KMS-11 (cell line): ENCODE measurements at regions not wholly inside any gene's neighbourhood (a gene's known extent, or its start where the extent isn't known, plus 50 kb on each side); places are given as distances from the start of the nearest gene placed in this dataset.

ENCODE experiments used
- H2AFZ ChIP-seq: fragments of 200-600 bp; sonication (generic); 2 replicates; pipeline ENCODE4 v1.6.1; 2016; ENCODE audit warnings: antibody characterized with exemption, mixed run types, low read depth
- H3K27ac ChIP-seq: fragments of 200-600 bp; sonication (generic); 2 replicates; pipeline ENCODE4 v1.6.1; 2016; ENCODE audit warnings: mild to moderate bottlenecking, mixed run types
- H3K27me3 ChIP-seq: fragments of 200-600 bp; sonication (generic); 2 replicates; pipeline ENCODE4 v1.6.1; 2017; ENCODE audit warnings: mild to moderate bottlenecking, low read depth, mixed run types, moderate library complexity; ENCODE audit not compliant: insufficient read depth
- H3K36me3 ChIP-seq: fragments of 200-600 bp; sonication (generic); 2 replicates; pipeline ENCODE4 v1.6.1; 2017; ENCODE audit warnings: mild to moderate bottlenecking, mixed run types; ENCODE audit not compliant: insufficient read depth
- H3K4me1 ChIP-seq: fragments of 200-600 bp; sonication (generic); 2 replicates; pipeline ENCODE4 v1.6.1; 2016; ENCODE audit warnings: mild to moderate bottlenecking, low read depth, mixed run types; ENCODE audit not compliant: poor library complexity, severe bottlenecking
- H3K4me2 ChIP-seq: fragments of 200-600 bp; sonication (generic); 2 replicates; pipeline ENCODE4 v1.7.0; 2016; ENCODE audit warnings: mild to moderate bottlenecking, mixed run types
- H3K4me3 ChIP-seq: fragments of 200-600 bp; sonication (generic); IDR thresholded peaks from 2 replicates; pipeline ENCODE4 v1.6.1; 2017; ENCODE audit warnings: low read depth, low read length, mixed read lengths; ENCODE audit not compliant: insufficient read depth
- H3K79me2 ChIP-seq: fragments of 200-600 bp; sonication (generic); 2 replicates; pipeline ENCODE4 v1.6.1; 2016; ENCODE audit warnings: low read depth, mixed run types; ENCODE audit not compliant: insufficient read depth
- H3K9ac ChIP-seq: fragments of 200-600 bp; sonication (generic); 2 replicates; pipeline ENCODE4 v1.6.1; 2016; ENCODE audit warnings: mild to moderate bottlenecking, mixed run types
- H4K20me1 ChIP-seq: fragments of 200-600 bp; sonication (generic); 2 replicates; pipeline ENCODE4 v1.6.1; 2016; ENCODE audit warnings: mild to moderate bottlenecking, mixed run types; ENCODE audit not compliant: insufficient read depth
- TF ChIP-seq, protein P1 (sequence below): fragments of 200-600 bp; sonication (generic); conservative IDR thresholded peaks from 2 replicates; pipeline ENCODE4 v1.6.1; 2017; ENCODE audit warnings: low read depth, mild to moderate bottlenecking, antibody characterized with exemption, low read length, moderate library complexity, mixed read lengths

- no peak overlapping the region for H2AFZ ChIP-seq
- no peaks in the 10 kb centered on the region for H3K4me1 ChIP-seq
- no peaks in the 10 kb centered on the region for H3K36me3 ChIP-seq
- TF ChIP-seq, protein P1, sequence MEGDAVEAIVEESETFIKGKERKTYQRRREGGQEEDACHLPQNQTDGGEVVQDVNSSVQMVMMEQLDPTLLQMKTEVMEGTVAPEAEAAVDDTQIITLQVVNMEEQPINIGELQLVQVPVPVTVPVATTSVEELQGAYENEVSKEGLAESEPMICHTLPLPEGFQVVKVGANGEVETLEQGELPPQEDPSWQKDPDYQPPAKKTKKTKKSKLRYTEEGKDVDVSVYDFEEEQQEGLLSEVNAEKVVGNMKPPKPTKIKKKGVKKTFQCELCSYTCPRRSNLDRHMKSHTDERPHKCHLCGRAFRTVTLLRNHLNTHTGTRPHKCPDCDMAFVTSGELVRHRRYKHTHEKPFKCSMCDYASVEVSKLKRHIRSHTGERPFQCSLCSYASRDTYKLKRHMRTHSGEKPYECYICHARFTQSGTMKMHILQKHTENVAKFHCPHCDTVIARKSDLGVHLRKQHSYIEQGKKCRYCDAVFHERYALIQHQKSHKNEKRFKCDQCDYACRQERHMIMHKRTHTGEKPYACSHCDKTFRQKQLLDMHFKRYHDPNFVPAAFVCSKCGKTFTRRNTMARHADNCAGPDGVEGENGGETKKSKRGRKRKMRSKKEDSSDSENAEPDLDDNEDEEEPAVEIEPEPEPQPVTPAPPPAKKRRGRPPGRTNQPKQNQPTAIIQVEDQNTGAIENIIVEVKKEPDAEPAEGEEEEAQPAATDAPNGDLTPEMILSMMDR, result no peak
- H3K4me2 ChIP-seq, result no peak overlapping the region
- H3K27me3 ChIP-seq, result no peaks in the 10 kb centered on the region
- H3K27ac ChIP-seq, result no peak overlapping the region
- no peaks in the 10 kb centered on the region for H3K79me2 ChIP-seq
- no peaks in the 10 kb centered on the region for H4K20me1 ChIP-seq
- no peak overlapping the region for H3K4me3 ChIP-seq
- no peak overlapping the region for H3K9ac ChIP-seq
Measured at GRCh38 chr2:236863729-236864126, 222.0 kb upstream of the COPS8 start.

- TF ChIP-seq, protein P1, result no peak
- Histone ChIP-seq H3K4me1 (no peaks in the 10 kb centered on the region), H3K36me3 (no peaks in the 10 kb centered on the region), H3K4me3 (no peak overlapping the region), H3K4me2 (no peak overlapping the region), H3K9ac (no peak overlapping the region), H4K20me1 (no peaks in the 10 kb centered on the region), H3K79me2 (no peaks in the 10 kb centered on the region), H3K27ac (no peak overlapping the region), H2AFZ (no peak overlapping the region), H3K27me3 (no peaks in the 10 kb centered on the region)
Measured at GRCh38 chr2:236865052-236865451, 220.6 kb upstream of the COPS8 start.

GRCh38 chr2:236866542-236867340 lies 218.9 kb upstream of the COPS8 start:
- no peak overlapping the region for H3K4me2 ChIP-seq
- TF ChIP-seq, protein P1, result no peak
- H3K4me3 ChIP-seq, result no peak overlapping the region
- no peaks in the 10 kb centered on the region for H3K4me1 ChIP-seq
- H3K9ac ChIP-seq, result no peak overlapping the region
- no peak overlapping the region for H3K27ac ChIP-seq
- no peaks in the 10 kb centered on the region for H3K79me2 ChIP-seq
- H2AFZ ChIP-seq, result no peak overlapping the region
- no peaks in the 10 kb centered on the region for H3K36me3 ChIP-seq
- no peaks in the 10 kb centered on the region for H3K27me3 ChIP-seq
- H4K20me1 ChIP-seq, result no peaks in the 10 kb centered on the region

DNA sequence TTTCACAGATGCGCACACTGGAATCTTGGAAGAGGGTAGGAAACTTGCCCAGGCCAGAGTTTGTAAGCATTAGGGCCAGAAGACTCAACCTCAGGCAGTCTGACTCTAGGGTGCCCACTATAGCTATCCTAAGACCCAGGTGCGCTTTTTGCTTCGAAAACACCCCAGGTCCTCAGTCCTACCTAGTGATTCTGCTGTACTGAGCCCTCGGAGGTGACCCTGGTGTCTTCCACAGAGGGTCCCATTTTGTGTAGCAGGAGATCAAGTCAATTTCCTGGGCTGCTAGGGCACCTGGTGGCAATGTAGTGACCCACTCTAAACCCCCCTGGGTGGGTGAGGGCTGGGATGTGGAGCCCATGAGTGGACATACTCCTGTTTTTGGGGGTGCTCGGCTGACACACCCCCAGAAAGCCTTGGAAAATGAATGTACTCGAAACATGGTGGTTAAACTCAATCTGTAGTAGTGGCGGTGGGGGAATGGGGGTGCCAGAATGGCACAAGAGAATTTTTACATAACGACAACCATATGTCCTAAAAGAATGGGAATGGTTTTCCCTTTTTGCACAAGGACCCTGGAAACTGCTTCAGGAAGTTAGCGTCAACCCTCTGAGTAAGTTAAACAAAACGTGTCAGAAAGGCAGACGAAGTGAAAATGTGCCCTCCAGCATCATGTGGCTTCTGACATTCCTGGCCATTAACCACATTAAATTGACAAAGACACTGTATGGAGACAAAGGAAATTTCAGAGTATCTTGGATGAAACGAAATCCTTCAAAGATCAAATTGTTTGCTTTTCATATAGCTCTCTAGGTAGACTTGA lies 218.0 kb upstream of the COPS8 start:
- H4K20me1 ChIP-seq, result no peaks in the 10 kb centered on the region
- H3K4me3 ChIP-seq, result no peak overlapping the region
- H3K4me1 ChIP-seq, result no peaks in the 10 kb centered on the region
- no peaks in the 10 kb centered on the region for H3K27me3 ChIP-seq
- H3K4me2 ChIP-seq, result no peak overlapping the region
- H2AFZ ChIP-seq, result no peak overlapping the region
- no peaks in the 10 kb centered on the region for H3K79me2 ChIP-seq
- TF ChIP-seq, protein P1, result no peak
- no peaks in the 10 kb centered on the region for H3K36me3 ChIP-seq
- H3K27ac ChIP-seq, result no peak overlapping the region
- no peak overlapping the region for H3K9ac ChIP-seq
